ENCODE measurements at regions not wholly inside any gene's neighbourhood (a gene's known extent, or its start where the extent isn't known, plus 50 kb on each side); places are given as distances from the start of the nearest gene placed in this dataset.

DNA sequence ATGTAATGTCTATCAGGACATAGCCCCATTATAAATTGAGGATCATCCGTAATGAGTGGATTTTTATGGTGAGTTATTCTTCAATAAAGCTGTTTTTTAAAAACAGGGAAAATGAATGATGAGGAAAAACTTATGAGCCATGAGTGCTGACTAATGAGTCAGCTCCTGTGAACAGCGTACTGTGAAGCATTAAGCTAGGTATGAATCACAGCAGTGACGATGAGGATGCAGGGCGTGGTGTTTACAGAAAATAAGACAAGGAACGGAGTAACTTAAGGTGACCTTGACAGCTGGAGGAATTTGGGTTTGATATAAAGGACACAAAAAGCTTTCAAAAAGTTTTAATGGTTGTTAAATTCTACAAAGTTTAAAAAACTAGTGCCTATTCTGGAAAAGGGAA is 96.3 kb downstream of the FOXF2 start:
- no peak for DNase-seq
- Histone ChIP-seq H3K36me3 (no peaks in the 10 kb centered on the region), H3K4me3 (no peak overlapping the region), H3K9me3 (no peaks in the 10 kb centered on the region), H3K4me1 (no peaks in the 10 kb centered on the region), H3K27ac (no peak overlapping the region), H3K27me3 (no peaks in the 10 kb centered on the region)
- no peak for TF ChIP-seq POLR2AphosphoS5 (IDR thresholded peaks at IDR 0.05)
- no peak for TF ChIP-seq EP300 (IDR thresholded peaks at IDR 0.05)
- no peak for TF ChIP-seq CTCF (IDR thresholded peaks at IDR 0.05)
- no peak for TF ChIP-seq POLR2A (IDR thresholded peaks at IDR 0.05)
- intact Hi-C loops (cut with DNase I): no loop called here
- 25 to 68% methylated on average over 5 of the region's 5 CpGs for WGBS, 2 donors

- intact Hi-C loops (cut with DNase I): no loop called here
- H3K27me3 ChIP-seq: no peaks in the 10 kb centered on the region
- DNase-seq: no peak
- H3K4me3 ChIP-seq: no peak overlapping the region
- no peaks in the 10 kb centered on the region for H3K4me1 ChIP-seq
- 85 to 94% methylated on average over 1 of the region's 1 CpG for WGBS, 2 donors
- H3K36me3 ChIP-seq: no peaks in the 10 kb centered on the region
- H3K9me3 ChIP-seq: no peaks in the 10 kb centered on the region
- H3K27ac ChIP-seq: no peak overlapping the region
- TF ChIP-seq POLR2AphosphoS5 (IDR thresholded peaks at IDR 0.05) (no peak), EP300 (IDR thresholded peaks at IDR 0.05) (no peak), POLR2A (IDR thresholded peaks at IDR 0.05) (no peak), CTCF (IDR thresholded peaks at IDR 0.05) (no peak)
Observed at GRCh38 chr6:1486387-1486786, 97.0 kb downstream of the FOXF2 start.

DNA sequence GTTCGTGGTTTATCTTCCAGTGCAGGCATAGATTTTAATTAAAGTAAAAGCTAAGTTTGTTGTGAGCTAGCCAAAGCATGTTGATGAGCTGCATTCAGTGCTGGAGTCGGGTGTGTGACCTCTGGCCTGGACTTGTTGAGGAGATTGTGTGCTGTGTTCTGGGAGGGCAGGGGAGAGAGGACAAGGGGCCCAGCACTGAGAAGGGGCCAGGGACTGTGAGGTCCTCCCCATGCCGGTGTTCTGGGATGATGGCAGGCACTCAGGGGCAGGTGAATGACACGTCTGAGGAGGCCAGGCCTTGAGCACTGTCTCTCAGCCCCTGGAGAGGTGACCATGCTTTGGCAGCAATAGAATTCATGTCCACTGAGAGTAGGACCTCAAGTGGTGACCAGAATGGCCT is 97.9 kb downstream of the FOXF2 start:
- no peak for DNase-seq
- Histone ChIP-seq H3K4me1 (no peaks in the 10 kb centered on the region), H3K27ac (no peak overlapping the region), H3K27me3 (no peaks in the 10 kb centered on the region), H3K9me3 (no peaks in the 10 kb centered on the region), H3K36me3 (no peaks in the 10 kb centered on the region), H3K4me3 (no peak overlapping the region)
- intact Hi-C loops (cut with DNase I): no loop called here
- no peak for TF ChIP-seq CTCF (IDR thresholded peaks at IDR 0.05)
- no peak for TF ChIP-seq EP300 (IDR thresholded peaks at IDR 0.05)
- TF ChIP-seq POLR2A (IDR thresholded peaks at IDR 0.05): no peak
- no peak for TF ChIP-seq POLR2AphosphoS5 (IDR thresholded peaks at IDR 0.05)
- WGBS, 2 donors: 72 to 86% methylated on average over 4 of the region's 4 CpGs

GRCh38 chr6:1491025-1491424 is 101.6 kb downstream of the FOXF2 start:
- TF ChIP-seq POLR2A (IDR thresholded peaks at IDR 0.05) (no peak), CTCF (IDR thresholded peaks at IDR 0.05) (no peak)
- 93 to 95% methylated on average over 11 of the region's 11 CpGs for WGBS, 2 donors
- Histone ChIP-seq H3K27me3 (no peaks in the 10 kb centered on the region), H3K27ac (no peak overlapping the region), H3K36me3 (no peaks in the 10 kb centered on the region), H3K4me3 (no peak overlapping the region), H3K4me1 (no peaks in the 10 kb centered on the region), H3K9me3 (no peaks in the 10 kb centered on the region)
- no peak for DNase-seq
- intact Hi-C loops (cut with DNase I): no loop called here

- Histone ChIP-seq H3K4me3 (no peak overlapping the region), H3K27ac (no peak overlapping the region), H3K36me3 (no peaks in the 10 kb centered on the region), H3K9me3 (no peaks in the 10 kb centered on the region), H3K27me3 (no peaks in the 10 kb centered on the region), H3K4me1 (peaks cover 0 to 3% (median 2%) of the 10 kb centered on the region in 4 donors)
- TF ChIP-seq EP300 (IDR thresholded peaks at IDR 0.05) (no peak), POLR2A (IDR thresholded peaks at IDR 0.05) (no peak), POLR2AphosphoS5 (IDR thresholded peaks at IDR 0.05) (no peak), CTCF (IDR thresholded peaks at IDR 0.05) (no peak)
- DNase-seq: no peak
- WGBS, 2 donors: 90 to 91% methylated on average over 10 of the region's 10 CpGs
- intact Hi-C loops (cut with DNase I): no loop called here
Observed at GRCh38 chr6:1491591-1492319, 102.4 kb downstream of the FOXF2 start.
